CD14-positive monocyte (primary cell): ENCODE measurements at regions not wholly inside any gene's neighbourhood (a gene's known extent, or its start where the extent isn't known, plus 50 kb on each side); places are given as distances from the start of the nearest gene placed in this dataset.

ENCODE experiments used
- DNase-seq, 3 donors: peaks; one replicate each; pipeline ENCODE4 v3.0.0-alpha.2; 2011 to 2022
- H2AFZ ChIP-seq: 2 replicates; pipeline ENCODE4 v1.6.0; 2012; ENCODE audit warnings: mild to moderate bottlenecking, low read depth, low read length, inconsistent platforms; ENCODE audit not compliant: insufficient read depth, poor library complexity, severe bottlenecking
- H3K27ac ChIP-seq, 2 donors: 1 replicate in 1 of 2; 2 replicates in 1 of 2; pipeline ENCODE4 v1.5.1; 2012 to 2013; ENCODE audit warnings: low read length in 2 of 2, control low read depth in 1 of 2, inconsistent platforms in 1 of 2, low read depth in 1 of 2, mild to moderate bottlenecking in 1 of 2
- H3K27me3 ChIP-seq, 2 donors: one replicate each; pipeline versions ENCODE4 v1.6.0 to v1.6.1; 2011 to 2013; ENCODE audit warnings: low read length in 2 of 2; ENCODE audit not compliant: control insufficient read depth in 2 of 2, insufficient read depth in 2 of 2
- H3K36me3 ChIP-seq, 2 donors: replicated peaks in 1 of 2; 1 replicate in 1 of 2; 2 replicates in 1 of 2; pipeline versions ENCODE4 v1.5.1 to v1.6.1; 2012 to 2013; ENCODE audit warnings: low read length in 2 of 2, control low read depth in 1 of 2, inconsistent platforms in 1 of 2, mild to moderate bottlenecking in 1 of 2; ENCODE audit not compliant: insufficient read depth in 2 of 2, control insufficient read depth in 1 of 2
- H3K4me1 ChIP-seq, 2 donors: 1 replicate in 1 of 2; 2 replicates in 1 of 2; pipeline versions ENCODE4 v1.5.1 to v1.6.1; 2012 to 2013; ENCODE audit warnings: low read length in 2 of 2, control low read depth in 1 of 2, inconsistent platforms in 1 of 2, mild to moderate bottlenecking in 1 of 2, moderate library complexity in 1 of 2; ENCODE audit not compliant: insufficient read depth in 2 of 2, control insufficient read depth in 1 of 2
- H3K4me2 ChIP-seq: replicated peaks from 2 replicates; pipeline ENCODE3; 2012; ENCODE audit warnings: low read length, moderate library complexity, mild to moderate bottlenecking; ENCODE audit not compliant: poor library complexity, severe bottlenecking; ENCODE audit errors: extremely low read depth
- H3K4me3 ChIP-seq, 3 experiments: fragments of 200-600 bp in 1 of 3; sonication (generic) in 1 of 3; replicated peaks in 1 of 3; 1 replicate in 2 of 3; 2 replicates in 1 of 3; pipeline ENCODE4 v1.5.1; 2011 to 2013; ENCODE audit warnings: low read length in 3 of 3, mild to moderate bottlenecking in 3 of 3, control low read depth in 2 of 3, low read depth in 2 of 3, inconsistent platforms in 1 of 3, moderate library complexity in 1 of 3
- H3K79me2 ChIP-seq: 2 replicates; pipeline ENCODE4 v1.6.0; 2012; ENCODE audit warnings: mild to moderate bottlenecking, control low read depth, inconsistent platforms, low read length, moderate library complexity; ENCODE audit not compliant: insufficient read depth
- H3K9ac ChIP-seq: 2 replicates; pipeline ENCODE4 v1.6.0; 2017; ENCODE audit warnings: low read length, mild to moderate bottlenecking; ENCODE audit not compliant: insufficient read depth, poor library complexity, severe bottlenecking
- H3K9me3 ChIP-seq, 2 donors: replicated peaks in 1 of 2; 1 replicate in 1 of 2; 2 replicates in 1 of 2; pipeline versions ENCODE4 v1.5.1 to v1.6.1; 2012 to 2013; ENCODE audit warnings: low read length in 2 of 2, control low read depth in 1 of 2; ENCODE audit not compliant: control insufficient read depth in 1 of 2, insufficient read depth in 1 of 2
- H4K20me1 ChIP-seq: 2 replicates; pipeline ENCODE4 v1.6.0; 2012; ENCODE audit warnings: mild to moderate bottlenecking, low read length, control low read depth, moderate library complexity; ENCODE audit not compliant: insufficient read depth
- H3K27ac Mint-ChIP-seq, 7 donors: one replicate each; pipeline ENCODE4 v1.8.0; 2020; ENCODE audit warnings: mild to moderate bottlenecking in 7 of 7, mixed read lengths in 7 of 7, moderate library complexity in 6 of 7, inconsistent platforms in 2 of 7
- H3K27me3 Mint-ChIP-seq, 3 donors: one replicate each; pipeline ENCODE4 v1.8.0; 2021 to 2022; ENCODE audit warnings: low read depth in 3 of 3, mild to moderate bottlenecking in 3 of 3, mixed read lengths in 3 of 3, moderate library complexity in 3 of 3, inconsistent platforms in 1 of 3
- H3K36me3 Mint-ChIP-seq, 2 donors: one replicate each; pipeline ENCODE4 v1.8.0; 2020; ENCODE audit warnings: mixed read lengths in 2 of 2, inconsistent platforms in 1 of 2, mild to moderate bottlenecking in 1 of 2
- H3K4me1 Mint-ChIP-seq: one replicate; pipeline ENCODE4 v1.8.0; 2020; ENCODE audit warnings: mild to moderate bottlenecking, mixed read lengths
- H3K4me3 Mint-ChIP-seq, 2 donors: one replicate each; pipeline ENCODE4 v1.8.0; 2020; ENCODE audit warnings: mild to moderate bottlenecking in 2 of 2, mixed read lengths in 2 of 2, moderate library complexity in 1 of 2
- H3K9me3 Mint-ChIP-seq, 7 donors: one replicate each; pipeline ENCODE4 v1.8.0; 2020 to 2022; ENCODE audit warnings: mixed read lengths in 7 of 7, mild to moderate bottlenecking in 6 of 7, moderate library complexity in 6 of 7, inconsistent platforms in 2 of 7
- CTCF ChIP-seq: fragments of 200-600 bp; IDR thresholded peaks from one replicate; pipeline ENCODE4 v1.8.0; 2022; ENCODE audit warnings: antibody characterized with exemption, mild to moderate bottlenecking
- WGBS: methylation state at CpG from one replicate; pipeline ENCODE4 v1.1.5; 2013; ENCODE audit warnings: missing lambda C conversion rate; ENCODE audit not compliant: insufficient coverage; 5-methylcytosine and 5-hydroxymethylcytosine counted together
- intact Hi-C, 2 donors: fragments of 100-400 bp; cut with micrococcal nuclease; formaldehyde crosslinking; loops; one replicate each; pipeline versions ENCODE4 v1.15.0 to v1.15.1; 2023

DNA sequence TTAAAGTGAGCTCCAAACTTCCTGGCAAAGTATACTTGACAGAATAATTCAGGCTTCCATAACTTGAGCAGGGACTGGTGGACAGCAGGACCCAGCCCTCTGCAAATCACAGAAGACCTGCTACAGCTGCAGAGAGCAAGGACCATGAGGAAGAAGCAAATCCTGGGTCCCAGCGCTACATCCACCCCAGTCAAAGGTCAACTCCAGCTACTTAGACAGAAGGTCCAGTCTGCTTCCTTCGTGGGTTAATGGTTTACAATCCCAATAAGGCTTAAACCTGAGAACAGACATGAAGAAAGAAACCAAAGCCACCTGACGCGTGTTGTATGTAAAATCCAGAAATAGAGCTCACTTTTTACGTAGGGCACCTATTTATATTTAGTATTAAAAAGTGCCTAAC lies 57.7 kb downstream of the SHANK2 start:
- Histone ChIP-seq H3K27ac (no peak overlapping the region), H3K4me2 (no peak overlapping the region), H4K20me1 (no peaks in the 10 kb centered on the region), H3K9ac (no peak overlapping the region), H3K4me1 (no peaks in the 10 kb centered on the region), H3K36me3 (no peaks in the 10 kb centered on the region), H3K27me3 (no peaks in the 10 kb centered on the region), H3K79me2 (no peaks in the 10 kb centered on the region), H3K9me3 (no peaks in the 10 kb centered on the region), H2AFZ (no peak overlapping the region), H3K4me3 (no peak overlapping the region)
- no peak for TF ChIP-seq CTCF
- intact Hi-C loops: no loop called here
- Mint-ChIP-seq H3K36me3 (no peaks in the 10 kb centered on the region), H3K27me3 (peaks cover 0 to 9% (median 3%) of the 10 kb centered on the region in 3 donors), H3K27ac (no peak overlapping the region), H3K4me3 (no peak overlapping the region), H3K9me3 (no peaks in the 10 kb centered on the region), H3K4me1 (peaks cover 6% of the 10 kb centered on the region)
- no peak for DNase-seq
- WGBS: 100% methylated on average over 2 of the region's 5 CpGs

DNA sequence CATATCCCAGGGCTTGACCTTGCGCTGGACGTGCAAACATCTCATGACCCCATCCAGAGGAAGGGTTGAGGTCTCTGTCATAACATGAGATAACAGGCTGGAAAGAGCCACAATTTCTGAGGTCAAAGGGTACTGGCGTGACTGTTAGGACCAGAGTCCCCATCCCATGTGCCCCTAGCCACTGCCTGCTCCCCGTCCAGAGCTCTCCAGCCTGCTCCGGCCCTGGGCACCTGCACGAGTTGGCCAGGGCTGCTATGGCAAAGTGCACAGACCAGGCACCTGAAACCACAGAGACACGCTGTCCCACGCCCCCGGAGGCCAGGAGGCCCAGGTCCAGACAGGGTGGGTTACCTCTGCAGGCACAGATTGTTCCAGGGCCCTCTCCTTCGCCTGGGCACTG lies 58.9 kb downstream of the SHANK2 start:
- H3K9me3 Mint-ChIP-seq: peaks cover 0 to 5% (median 0%) of the 10 kb centered on the region in 7 donors
- no peak overlapping the region for H3K27ac Mint-ChIP-seq
- H3K27ac ChIP-seq: no peak overlapping the region
- no peaks in the 10 kb centered on the region for H3K27me3 ChIP-seq
- H2AFZ ChIP-seq: no peak overlapping the region
- H3K4me1 Mint-ChIP-seq: peaks cover 6% of the 10 kb centered on the region
- DNase-seq: no peak
- no peak overlapping the region for H3K4me3 Mint-ChIP-seq
- H3K9ac ChIP-seq: no peak overlapping the region
- TF ChIP-seq CTCF: no peak
- WGBS: 92% methylated on average over 8 of the region's 10 CpGs
- peaks cover 0 to 9% (median 3%) of the 10 kb centered on the region in 3 donors for H3K27me3 Mint-ChIP-seq
- no peak overlapping the region for H3K4me3 ChIP-seq
- H3K36me3 ChIP-seq: no peaks in the 10 kb centered on the region
- no peak overlapping the region for H3K4me2 ChIP-seq
- no peaks in the 10 kb centered on the region for H3K9me3 ChIP-seq
- H3K36me3 Mint-ChIP-seq: no peaks in the 10 kb centered on the region
- no peaks in the 10 kb centered on the region for H4K20me1 ChIP-seq
- no peaks in the 10 kb centered on the region for H3K79me2 ChIP-seq
- no peaks in the 10 kb centered on the region for H3K4me1 ChIP-seq
- intact Hi-C loops: no loop called here
